Sigmoid colon (tissue), 4 donors: ENCODE measurements at regions not wholly inside any gene's neighbourhood (a gene's known extent, or its start where the extent isn't known, plus 50 kb on each side); places are given as distances from the start of the nearest gene placed in this dataset.

Experiments
- EP300 ChIP-seq, 4 donors: sonication (generic); formaldehyde crosslinking; IDR thresholded peaks; one replicate each; pipeline ENCODE4 v1.6.1; 2017; ENCODE audit warnings: antibody characterized with exemption in 4 of 4
- POLR2A ChIP-seq, 2 donors: fragments of 450-650 bp; IDR thresholded peaks; one replicate each; pipeline ENCODE4 v1.6.1; 2016; ENCODE audit warnings: antibody characterized with exemption in 2 of 2, mild to moderate bottlenecking in 2 of 2, moderate library complexity in 2 of 2
- POLR2AphosphoS5 ChIP-seq, 4 donors: sonication (generic); formaldehyde crosslinking; IDR thresholded peaks; one replicate each; pipeline ENCODE4 v1.6.1; 2017; ENCODE audit warnings: antibody characterized with exemption in 4 of 4
- TF ChIP-seq, protein P1 (sequence below), 4 experiments: fragments of 450-650 bp in 3 of 4; fragments of 200-600 bp in 1 of 4; IDR thresholded peaks; one replicate each; pipeline ENCODE4 v1.5.1; 2016 to 2019; ENCODE audit warnings: antibody characterized with exemption in 4 of 4, mild to moderate bottlenecking in 3 of 4, moderate library complexity in 2 of 4

DNA sequence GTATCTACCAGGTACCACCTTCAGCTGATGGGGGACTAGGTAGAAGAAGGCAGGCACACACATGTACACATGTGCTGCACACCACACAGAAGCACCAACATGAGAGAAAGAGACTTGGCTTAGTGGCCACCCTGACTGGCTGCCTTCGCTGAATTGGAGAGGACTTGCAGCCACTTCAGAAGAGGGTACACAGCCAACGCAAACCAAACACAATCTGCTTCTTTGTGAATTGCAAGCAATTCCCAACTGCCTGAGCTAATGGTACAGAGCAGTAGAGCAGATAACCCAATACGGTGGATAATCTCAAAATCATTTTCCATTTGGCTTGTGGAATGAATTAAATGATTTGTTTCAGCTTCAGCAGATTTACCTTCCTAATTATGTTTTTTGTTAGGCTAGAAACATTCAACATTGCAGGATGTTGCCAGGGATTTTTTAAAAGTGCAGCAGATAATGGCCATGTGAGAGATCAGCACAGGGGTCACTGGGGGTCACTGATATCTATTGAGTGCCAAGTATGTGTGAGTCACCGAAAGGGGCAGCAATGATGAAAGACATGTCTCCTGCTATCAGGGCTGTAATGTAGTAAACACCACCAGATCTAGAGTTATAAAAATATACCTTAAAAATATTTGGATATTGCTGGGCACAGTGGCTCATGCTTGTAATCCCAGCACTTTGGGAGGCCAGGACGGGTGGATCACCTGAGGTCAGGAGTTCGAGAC lies 652.6 kb downstream of the BCL11A start:
- TF ChIP-seq POLR2A (IDR thresholded peaks at IDR 0.05) (no peak), POLR2AphosphoS5 (IDR thresholded peaks at IDR 0.05) (no peak), EP300 (IDR thresholded peaks at IDR 0.05) (no peak)
- TF ChIP-seq, protein P1, sequence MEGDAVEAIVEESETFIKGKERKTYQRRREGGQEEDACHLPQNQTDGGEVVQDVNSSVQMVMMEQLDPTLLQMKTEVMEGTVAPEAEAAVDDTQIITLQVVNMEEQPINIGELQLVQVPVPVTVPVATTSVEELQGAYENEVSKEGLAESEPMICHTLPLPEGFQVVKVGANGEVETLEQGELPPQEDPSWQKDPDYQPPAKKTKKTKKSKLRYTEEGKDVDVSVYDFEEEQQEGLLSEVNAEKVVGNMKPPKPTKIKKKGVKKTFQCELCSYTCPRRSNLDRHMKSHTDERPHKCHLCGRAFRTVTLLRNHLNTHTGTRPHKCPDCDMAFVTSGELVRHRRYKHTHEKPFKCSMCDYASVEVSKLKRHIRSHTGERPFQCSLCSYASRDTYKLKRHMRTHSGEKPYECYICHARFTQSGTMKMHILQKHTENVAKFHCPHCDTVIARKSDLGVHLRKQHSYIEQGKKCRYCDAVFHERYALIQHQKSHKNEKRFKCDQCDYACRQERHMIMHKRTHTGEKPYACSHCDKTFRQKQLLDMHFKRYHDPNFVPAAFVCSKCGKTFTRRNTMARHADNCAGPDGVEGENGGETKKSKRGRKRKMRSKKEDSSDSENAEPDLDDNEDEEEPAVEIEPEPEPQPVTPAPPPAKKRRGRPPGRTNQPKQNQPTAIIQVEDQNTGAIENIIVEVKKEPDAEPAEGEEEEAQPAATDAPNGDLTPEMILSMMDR (IDR thresholded peaks at IDR 0.05): no peak
